Heart left ventricle (tissue), 13 donors: ENCODE measurements at regions not wholly inside any gene's neighbourhood (a gene's known extent, or its start where the extent isn't known, plus 50 kb on each side); places are given as distances from the start of the nearest gene placed in this dataset.

Experiments used
- POLR2A ChIP-seq, 2 donors: fragments of 450-650 bp; IDR thresholded peaks; one replicate each; pipeline ENCODE4 v1.6.1; 2017; ENCODE audit warnings: antibody characterized with exemption in 2 of 2, mild to moderate bottlenecking in 2 of 2, moderate library complexity in 2 of 2
- TF ChIP-seq, protein P1 (sequence below), 12 donors: fragments of 200-600 bp; sonication (generic) in 4 of 12; IDR thresholded peaks; one replicate each; pipeline versions ENCODE4 v1.5.0 to v1.8.0; 2018 to 2022; ENCODE audit warnings: antibody characterized with exemption in 12 of 12, mild to moderate bottlenecking in 5 of 12
- donor health status: ischemic (EF 13 %, LVEDD 7.1; RV severe dilation, severe dysfunction).
- donor health status: DM: no; HTN: yes; CAD: no.
- donor health status: DM: no; HTN: no; CAD: no.
- donor health status: ischemic (EF 25% LVEDD 6.9; RV normal size, moderate dysfunction).
- donor health status: ischemic (EF 25% LVEDD 5.7; RV mildly dilated, moderate dysfunction).
- donor health status: ischemic (EF 35%, LVEDD 5.7; RV mildly dilated, moderate dysfunction).
- donor health status: nonischemic (EF 11% LVEDD 7.7; RV severe dilation, severe dysfunction).
- donor health status: DM: yes; HTN: yes; CAD: no.
- donor health status: PGD.
- donor health status: ischemic (EF 29% LVEDD 5.4; RV normal size, mild dysfunction).
- donor health status: nonischemic (EF 23%, LVEDD 6.1; RV moderate dilation, normal function).

DNA sequence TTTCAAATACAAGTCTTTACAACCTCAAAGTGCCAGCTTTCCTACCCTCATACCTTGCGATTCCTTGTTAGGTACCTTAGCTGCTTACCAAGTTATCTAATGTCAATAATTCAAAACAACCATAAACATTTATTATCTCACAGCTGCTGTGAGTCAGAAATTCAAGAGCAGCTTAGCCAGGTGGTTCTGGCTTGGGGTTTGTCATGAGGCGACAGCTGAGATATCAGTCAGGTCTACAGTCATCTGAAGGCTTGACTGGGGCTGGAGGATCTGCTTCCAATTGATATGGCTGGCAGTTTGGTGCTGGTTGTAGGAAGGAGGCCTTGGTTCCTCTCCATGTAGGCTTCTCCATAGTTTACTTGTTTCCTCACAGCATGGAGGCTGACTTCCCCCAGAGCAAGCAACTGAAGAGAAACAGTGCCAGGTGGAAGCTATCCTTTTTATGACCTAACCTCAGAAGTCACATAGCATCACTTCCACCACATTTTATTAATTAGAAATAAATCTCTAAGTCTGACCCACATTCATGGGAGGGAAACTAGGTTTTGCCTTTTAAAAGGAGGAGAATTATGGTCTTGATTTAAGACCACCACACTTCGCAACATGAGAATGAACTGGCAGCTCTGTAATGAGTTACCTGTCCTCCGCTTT, 103.3 kb upstream of the FGGY start:
- TF ChIP-seq, protein P1, sequence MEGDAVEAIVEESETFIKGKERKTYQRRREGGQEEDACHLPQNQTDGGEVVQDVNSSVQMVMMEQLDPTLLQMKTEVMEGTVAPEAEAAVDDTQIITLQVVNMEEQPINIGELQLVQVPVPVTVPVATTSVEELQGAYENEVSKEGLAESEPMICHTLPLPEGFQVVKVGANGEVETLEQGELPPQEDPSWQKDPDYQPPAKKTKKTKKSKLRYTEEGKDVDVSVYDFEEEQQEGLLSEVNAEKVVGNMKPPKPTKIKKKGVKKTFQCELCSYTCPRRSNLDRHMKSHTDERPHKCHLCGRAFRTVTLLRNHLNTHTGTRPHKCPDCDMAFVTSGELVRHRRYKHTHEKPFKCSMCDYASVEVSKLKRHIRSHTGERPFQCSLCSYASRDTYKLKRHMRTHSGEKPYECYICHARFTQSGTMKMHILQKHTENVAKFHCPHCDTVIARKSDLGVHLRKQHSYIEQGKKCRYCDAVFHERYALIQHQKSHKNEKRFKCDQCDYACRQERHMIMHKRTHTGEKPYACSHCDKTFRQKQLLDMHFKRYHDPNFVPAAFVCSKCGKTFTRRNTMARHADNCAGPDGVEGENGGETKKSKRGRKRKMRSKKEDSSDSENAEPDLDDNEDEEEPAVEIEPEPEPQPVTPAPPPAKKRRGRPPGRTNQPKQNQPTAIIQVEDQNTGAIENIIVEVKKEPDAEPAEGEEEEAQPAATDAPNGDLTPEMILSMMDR (IDR thresholded peaks at IDR 0.05): no peak
- no peak for TF ChIP-seq POLR2A (IDR thresholded peaks at IDR 0.05)
